ENCODE measurements at regions not wholly inside any gene's neighbourhood (a gene's known extent, or its start where the extent isn't known, plus 50 kb on each side); places are given as distances from the start of the nearest gene placed in this dataset.
"Not testable (repeated sequence)": the region's sequence is repeated elsewhere in the genome, so short reads cannot be mapped to it uniquely, and the experiment has no call there.

GRCh38 chr12:67716817-67717216, 68.3 kb downstream of the DYRK2 start:
- no peak for DNase-seq

GRCh38 chr12:67719303-67719702, 70.8 kb downstream of the DYRK2 start:
- DNase-seq = not testable (repeated sequence)

GRCh38 chr12:67720351-67720856, 71.9 kb downstream of the DYRK2 start:
- DNase-seq = peak; percentile 57

- peak; percentile 24 for DNase-seq
These were observed 72.7 kb downstream of the DYRK2 start for GRCh38 chr12:67721248-67721647.

GRCh38 chr12:67722296-67722695, 73.8 kb downstream of the DYRK2 start:
- DNase-seq = no peak

GRCh38 chr12:67726868-67727267, 78.3 kb downstream of the DYRK2 start:
- DNase-seq = peak; percentile 29

GRCh38 chr12:67727702-67728666, 79.4 kb downstream of the DYRK2 start:
- peak; percentile 14 for DNase-seq

- no peak for DNase-seq
These were observed 84.3 kb downstream of the DYRK2 start for GRCh38 chr12:67732857-67733256.

- DNase-seq = peak; percentile 48
These were observed 87.3 kb downstream of the DYRK2 start for GRCh38 chr12:67735868-67736267.

GRCh38 chr12:67740711-67741110, 92.2 kb downstream of the DYRK2 start:
- DNase-seq = no peak

GRCh38 chr12:67741270-67741669, 92.7 kb downstream of the DYRK2 start:
- no peak for DNase-seq

- DNase-seq = peak; percentile 37
These were observed 93.9 kb downstream of the DYRK2 start for GRCh38 chr12:67742461-67742860.

GRCh38 chr12:67747869-67748742, 99.6 kb downstream of the DYRK2 start:
- no peak for DNase-seq

- no peak for DNase-seq
These were observed 100.1 kb downstream of the DYRK2 start for GRCh38 chr12:67748743-67749040.

GRCh38 chr12:67750513-67751183, 102.1 kb downstream of the DYRK2 start:
- DNase-seq = no peak

GRCh38 chr12:67751381-67751928, 102.9 kb downstream of the DYRK2 start:
- peak; percentile 63 for DNase-seq

GRCh38 chr12:67752226-67752732, 103.7 kb downstream of the DYRK2 start:
- DNase-seq = no peak

- DNase-seq = no peak
These were observed 106.6 kb downstream of the DYRK2 start for GRCh38 chr12:67754933-67755697.

GRCh38 chr12:67757651-67758050, 109.1 kb downstream of the DYRK2 start:
- no peak for DNase-seq

- no peak for DNase-seq
These were observed 109.6 kb downstream of the DYRK2 start for GRCh38 chr12:67758119-67758518.

- DNase-seq = no peak
These were observed 110.0 kb downstream of the DYRK2 start for GRCh38 chr12:67758521-67758920.

- DNase-seq = no peak
These were observed 111.3 kb downstream of the DYRK2 start for GRCh38 chr12:67759829-67760228.
